PFSK-1 (cell line): ENCODE measurements at regions not wholly inside any gene's neighbourhood (a gene's known extent, or its start where the extent isn't known, plus 50 kb on each side); places are given as distances from the start of the nearest gene placed in this dataset.

Source experiments
- POLR2AphosphoS5 ChIP-seq: IDR thresholded peaks from 2 replicates; pipeline ENCODE4 v1.6.1; 2012; ENCODE audit warnings: low read depth, mild to moderate bottlenecking, control low read depth, low read length, moderate library complexity
- TAF1 ChIP-seq: IDR thresholded peaks from 2 replicates; pipeline ENCODE4 v1.6.1; 2012; ENCODE audit warnings: low read length, control low read depth, borderline replicate concordance; ENCODE audit not compliant: insufficient read depth

- TF ChIP-seq POLR2AphosphoS5 (no peak), TAF1 (no peak)
These were observed 287.4 kb upstream of the ACTBL2 start for GRCh38 chr5:57770039-57770438.
